Epidermal melanocyte (primary cell): ENCODE measurements at regions not wholly inside any gene's neighbourhood (a gene's known extent, or its start where the extent isn't known, plus 50 kb on each side); places are given as distances from the start of the nearest gene placed in this dataset.

Experiments
- DNase-seq: peaks from one replicate; pipeline ENCODE4 v3.0.0; 2011; ENCODE audit warnings: low spot score; ENCODE audit not compliant: insufficient read length

- no peak for DNase-seq
Observed at GRCh38 chr2:3000968-3001367, 376.6 kb downstream of the EIPR1 start.

- DNase-seq: no peak
Observed at GRCh38 chr2:3000125-3000524, 377.5 kb downstream of the EIPR1 start.

GRCh38 chr2:2998971-2999370 is 378.6 kb downstream of the EIPR1 start:
- DNase-seq: no peak

GRCh38 chr2:2993172-2993692 is 384.4 kb downstream of the EIPR1 start:
- no peak for DNase-seq

DNA sequence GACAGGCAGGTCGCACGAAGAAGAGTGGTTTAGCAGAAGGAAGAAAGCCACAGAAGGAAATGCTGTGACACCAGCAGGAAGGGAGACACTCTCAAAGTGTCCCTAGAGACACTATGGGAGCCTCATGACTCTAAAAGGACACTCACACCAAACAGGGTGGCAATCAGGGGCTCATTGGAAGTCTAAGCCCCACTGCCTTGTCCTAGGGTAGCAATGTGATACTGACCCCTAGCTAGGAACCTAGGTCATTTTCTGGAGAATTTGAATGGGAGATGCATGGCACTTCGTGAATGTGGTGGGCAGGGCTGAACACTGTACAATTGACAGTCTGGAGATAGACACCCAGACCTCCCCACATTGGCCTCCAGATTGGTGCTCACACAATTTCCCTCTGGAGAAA is 385.0 kb downstream of the EIPR1 start:
- DNase-seq: no peak

- DNase-seq: no peak
Observed at GRCh38 chr2:2985020-2985419, 392.6 kb downstream of the EIPR1 start.

DNA sequence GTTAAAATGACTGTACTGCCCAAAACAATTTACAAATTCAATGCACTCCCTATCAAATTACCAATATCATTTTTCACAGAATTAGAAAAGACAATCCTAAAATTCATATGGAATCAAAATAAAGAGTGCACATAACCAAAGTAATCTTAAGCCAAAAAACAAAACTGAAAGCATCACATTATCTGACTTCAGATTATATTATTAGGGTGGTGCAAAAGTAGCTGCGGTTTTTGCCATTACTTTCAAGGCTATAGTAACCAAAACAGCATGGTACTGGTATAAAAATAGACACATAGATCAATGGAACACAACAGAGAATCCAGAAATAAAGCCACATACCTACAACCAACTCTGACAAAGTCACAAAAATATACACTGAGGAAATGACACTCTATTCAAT is 396.6 kb downstream of the EIPR1 start:
- DNase-seq: no peak

GRCh38 chr2:2974982-2975381 is 402.6 kb downstream of the EIPR1 start:
- no peak for DNase-seq

- DNase-seq: no peak
Observed at GRCh38 chr2:2960441-2961133, 417.0 kb downstream of the EIPR1 start.

- no peak for DNase-seq
Observed at GRCh38 chr2:2950403-2950952, 427.1 kb downstream of the EIPR1 start.

DNA sequence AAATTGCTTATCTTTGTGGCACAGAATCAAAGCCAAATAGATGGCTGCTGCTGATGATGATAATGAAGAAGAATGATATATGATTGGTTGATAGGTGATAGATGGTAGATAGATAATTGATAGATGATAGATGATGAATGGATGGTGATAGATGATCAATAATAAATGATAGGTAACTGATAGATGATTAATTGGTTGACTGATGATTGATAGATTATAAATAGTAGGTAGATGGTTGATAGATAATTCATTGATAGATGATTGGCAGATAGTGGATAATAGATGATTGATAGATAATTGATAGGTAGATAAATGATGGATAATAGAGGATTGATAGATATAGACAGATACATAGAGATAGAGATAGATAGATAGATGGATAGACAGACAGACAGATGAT is 430.2 kb downstream of the EIPR1 start:
- DNase-seq: no peak

- no peak for DNase-seq
Observed at GRCh38 chr2:2942906-2943305, 434.7 kb downstream of the EIPR1 start.

- no peak for DNase-seq
Observed at GRCh38 chr2:2942225-2942624, 435.4 kb downstream of the EIPR1 start.

DNA sequence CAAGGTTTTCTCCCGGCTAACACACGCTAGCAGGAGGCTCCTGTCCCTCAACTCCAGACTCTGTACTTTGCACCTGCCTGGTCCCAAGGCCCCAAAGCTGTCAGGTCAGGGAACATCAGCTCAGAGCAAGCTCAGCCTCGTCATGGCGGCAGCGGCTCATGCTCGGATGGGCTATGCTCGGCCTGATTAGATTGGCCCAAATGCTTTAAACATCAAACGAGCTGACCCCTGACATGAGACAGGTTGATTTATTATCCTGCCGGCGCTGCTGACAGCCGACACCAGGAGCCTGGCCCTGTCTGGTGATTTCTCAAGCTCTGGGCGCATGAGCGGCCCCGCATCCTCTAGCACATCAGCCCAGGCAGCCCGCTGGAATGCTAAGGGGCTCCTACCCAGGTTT is 436.4 kb downstream of the EIPR1 start:
- no peak for DNase-seq

- no peak for DNase-seq
Observed at GRCh38 chr2:2940702-2941101, 436.9 kb downstream of the EIPR1 start.

GRCh38 chr2:2940061-2940460 is 437.6 kb downstream of the EIPR1 start:
- no peak for DNase-seq

DNA sequence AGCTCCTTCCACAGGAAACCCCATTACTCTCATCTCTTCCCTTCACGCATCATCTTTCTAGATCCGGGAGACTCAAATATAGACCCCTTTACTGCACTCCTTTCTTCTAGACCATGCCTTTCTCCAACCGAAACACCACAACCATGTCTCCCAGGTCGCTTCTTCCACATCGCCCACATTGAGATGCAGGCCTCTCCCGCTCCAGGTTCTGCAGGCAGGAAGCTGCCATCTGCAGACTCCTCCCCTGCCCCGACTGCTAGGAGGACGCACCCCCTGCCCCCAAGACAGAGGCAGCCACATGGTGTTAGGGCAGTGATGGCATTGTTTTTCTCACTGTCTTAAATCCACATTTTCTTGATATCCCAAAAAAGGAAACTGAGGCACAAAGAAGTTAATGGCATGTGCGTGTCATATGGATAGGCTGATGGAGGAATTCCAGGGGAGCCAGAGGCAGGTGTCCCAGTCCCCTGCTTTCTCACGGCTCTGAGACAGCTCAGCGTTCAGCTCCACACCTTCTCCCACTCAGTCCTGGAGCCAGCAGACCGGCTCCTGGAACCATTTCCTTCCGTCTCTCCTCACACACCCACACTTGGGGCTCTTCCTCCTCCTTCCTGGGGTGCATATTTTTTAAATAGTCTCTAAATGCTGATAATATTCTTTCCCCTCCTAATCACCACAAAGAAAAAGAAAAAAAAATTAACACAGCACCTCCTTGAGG is 438.4 kb downstream of the EIPR1 start:
- no peak for DNase-seq

DNA sequence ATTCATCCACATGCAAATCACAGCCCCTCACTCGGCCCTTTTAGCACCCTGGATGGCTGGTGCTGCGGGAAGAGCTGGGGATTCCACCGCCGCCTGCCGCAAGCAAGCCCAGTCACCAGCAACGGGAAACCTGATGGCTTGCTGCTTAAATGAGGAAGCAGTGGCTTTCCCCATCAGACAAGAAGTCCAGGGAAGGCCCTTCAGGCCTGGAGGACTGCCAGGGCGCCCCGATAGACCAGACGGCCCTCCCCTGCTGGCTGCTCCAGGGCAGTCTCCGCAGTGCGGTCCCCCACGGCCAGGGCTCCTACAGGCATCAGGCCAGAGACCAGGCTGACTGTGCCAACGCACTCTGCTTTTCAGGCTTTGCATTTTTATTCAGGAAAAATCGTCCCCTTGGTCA is 439.1 kb downstream of the EIPR1 start:
- no peak for DNase-seq

GRCh38 chr2:2935445-2936149 is 442.0 kb downstream of the EIPR1 start:
- DNase-seq: no peak

- no peak for DNase-seq
Observed at GRCh38 chr2:2933426-2933825, 444.2 kb downstream of the EIPR1 start.

DNA sequence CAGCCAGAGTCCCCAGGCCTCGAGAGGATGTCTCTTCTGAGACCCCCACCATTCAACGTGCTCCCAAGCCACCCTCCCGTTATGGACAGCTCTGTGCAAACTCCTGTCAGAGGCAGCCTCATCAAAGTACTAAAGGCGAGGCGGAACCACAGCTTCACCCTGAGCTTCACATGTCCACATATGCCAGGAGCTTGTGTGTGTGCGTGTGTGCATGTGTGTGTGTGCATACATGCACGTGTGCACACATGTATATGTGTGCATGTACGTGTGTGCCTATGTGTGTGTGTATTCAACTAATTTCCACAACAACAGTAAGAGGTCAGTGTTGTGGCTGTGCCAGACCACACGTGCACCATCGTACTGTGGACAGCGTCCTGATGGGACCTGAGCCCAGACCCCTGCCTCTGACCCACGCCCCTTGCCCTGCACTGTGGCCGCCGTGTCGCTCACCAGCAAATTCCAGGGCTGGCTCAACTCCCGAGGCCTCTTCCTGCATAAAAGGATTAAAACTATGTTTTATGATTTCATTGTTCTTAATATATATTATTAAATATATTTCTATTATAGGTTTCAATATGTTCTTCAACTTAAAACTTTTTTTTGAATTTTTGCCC is 444.8 kb downstream of the EIPR1 start:
- no peak for DNase-seq

DNA sequence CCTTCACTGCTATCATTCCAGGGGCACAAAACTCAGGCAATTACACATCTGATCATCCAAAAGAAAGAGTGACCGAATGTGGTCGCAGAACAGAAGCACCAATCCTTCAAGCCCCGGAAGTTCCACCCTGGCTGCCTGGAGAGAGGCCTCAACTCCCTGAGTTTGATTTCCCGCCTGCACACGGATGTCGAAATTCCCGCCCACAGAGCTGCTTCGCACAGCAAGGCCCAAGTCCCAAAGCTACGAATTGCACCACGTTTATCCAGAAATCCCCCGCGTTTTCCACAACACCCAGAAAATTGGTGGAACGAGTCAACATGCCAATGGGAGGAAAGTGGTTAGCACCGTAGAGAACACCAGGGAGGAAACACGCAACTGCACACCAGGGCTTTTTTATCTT is 445.4 kb downstream of the EIPR1 start:
- DNase-seq: no peak
